ENCODE measurements at regions not wholly inside any gene's neighbourhood (a gene's known extent, or its start where the extent isn't known, plus 50 kb on each side); places are given as distances from the start of the nearest gene placed in this dataset.

GRCh38 chr20:22508426-22508825 is 75.9 kb downstream of the FOXA2 start:
- TF ChIP-seq CTCF (IDR thresholded peaks at IDR 0.05; ENCODE audit: insufficient read depth, low read length, poor library complexity, severe bottlenecking), result no peak
- TF ChIP-seq EZH2phosphoT487 (conservative IDR thresholded peaks at IDR 0.05; ENCODE audit: low read length), result no peak
- Histone ChIP-seq H4K20me1 (ENCODE audit: low read depth, low read length) (no peaks in the 10 kb centered on the region), H3K27ac (ENCODE audit: low read depth, low read length) (no peak overlapping the region)

DNA sequence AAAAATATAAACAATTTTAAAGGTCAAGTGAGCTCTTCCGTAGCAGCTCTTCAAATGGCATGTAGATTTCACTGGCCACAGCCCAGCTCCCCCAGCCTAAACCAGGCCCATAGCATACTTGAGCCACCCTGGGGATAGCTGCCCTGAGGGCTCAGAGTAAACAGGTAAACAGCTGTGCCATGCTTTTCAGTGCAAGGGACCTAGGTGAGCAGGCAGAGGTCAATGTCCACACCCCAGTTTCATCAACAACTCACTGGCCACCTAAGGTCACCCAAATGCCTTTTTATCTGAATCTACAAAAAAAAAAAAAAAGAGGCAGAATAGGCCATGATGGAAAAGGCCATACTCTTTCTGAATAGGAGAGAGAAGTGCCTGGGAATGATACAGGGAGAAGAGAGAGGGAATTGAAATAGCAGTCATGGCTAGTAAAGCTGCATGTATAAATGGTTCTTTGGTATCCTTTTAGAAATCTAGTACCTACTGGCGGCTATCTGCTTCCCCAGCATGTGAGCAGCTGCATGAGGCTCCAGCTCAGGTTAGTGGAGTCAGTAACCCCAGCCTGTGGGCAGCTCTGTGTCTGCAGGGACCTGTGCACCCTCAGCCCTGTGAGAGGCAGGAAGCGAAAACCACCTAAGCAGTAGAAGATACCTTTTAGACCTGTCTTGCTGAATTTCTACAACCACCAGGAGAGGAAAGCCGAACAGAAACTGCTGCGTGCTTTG is 77.0 kb downstream of the FOXA2 start:
- Histone ChIP-seq H3K9me2 (replicated peaks; ENCODE audit: insufficient read depth, low read length) (no peaks in the 10 kb centered on the region), H3K27ac (ENCODE audit: low read depth, low read length) (no peak overlapping the region), H3K27me3 (ENCODE audit: low read length) (no peaks in the 10 kb centered on the region), H3K9me3 (ENCODE audit: insufficient read depth, low read length) (no peaks in the 10 kb centered on the region), H3K79me2 (ENCODE audit: insufficient read depth, low read length) (no peaks in the 10 kb centered on the region), H3K4me2 (ENCODE audit: low read depth, low read length, poor library complexity, severe bottlenecking) (no peak overlapping the region), H3K4me3 (ENCODE audit: insufficient read depth, low read length, poor library complexity, severe bottlenecking) (no peak overlapping the region), H3K9ac (ENCODE audit: low read length) (no peak overlapping the region), H2AFZ (ENCODE audit: low read depth, low read length, severe bottlenecking) (no peak overlapping the region), H3F3A (ENCODE audit: insufficient read depth) (no peaks in the 10 kb centered on the region), H4K20me1 (ENCODE audit: low read depth, low read length) (no peaks in the 10 kb centered on the region), H3K36me3 (ENCODE audit: low read length) (no peaks in the 10 kb centered on the region)
- no peak for TF ChIP-seq EZH2phosphoT487 (conservative IDR thresholded peaks at IDR 0.05; ENCODE audit: low read length)
- TF ChIP-seq CTCF (IDR thresholded peaks at IDR 0.05; ENCODE audit: insufficient read depth, low read length, poor library complexity, severe bottlenecking), result no peak

More at GRCh38 chr20:22508426-22508825, 75.9 kb downstream of the FOXA2 start:
- Histone ChIP-seq H3K4me2 (ENCODE audit: low read depth, low read length, poor library complexity, severe bottlenecking) (no peak overlapping the region), H2AFZ (ENCODE audit: low read depth, low read length, severe bottlenecking) (no peak overlapping the region), H3K4me3 (ENCODE audit: insufficient read depth, low read length, poor library complexity, severe bottlenecking) (no peak overlapping the region), H3K9ac (ENCODE audit: low read length) (no peak overlapping the region), H3K27me3 (ENCODE audit: low read length) (no peaks in the 10 kb centered on the region), H3K36me3 (ENCODE audit: low read length) (no peaks in the 10 kb centered on the region), H3F3A (ENCODE audit: insufficient read depth) (no peaks in the 10 kb centered on the region), H3K9me3 (ENCODE audit: insufficient read depth, low read length) (no peaks in the 10 kb centered on the region), H3K79me2 (ENCODE audit: insufficient read depth, low read length) (no peaks in the 10 kb centered on the region), H3K9me2 (replicated peaks; ENCODE audit: insufficient read depth, low read length) (no peaks in the 10 kb centered on the region)

- H3K27me3 ChIP-seq (ENCODE audit: low read length), result no peaks in the 10 kb centered on the region
- no peaks in the 10 kb centered on the region for H3F3A ChIP-seq (ENCODE audit: insufficient read depth)
- H3K4me2 ChIP-seq (ENCODE audit: low read depth, low read length, poor library complexity, severe bottlenecking), result no peak overlapping the region
- H3K36me3 ChIP-seq (ENCODE audit: low read length), result no peaks in the 10 kb centered on the region
- TF ChIP-seq EZH2phosphoT487 (conservative IDR thresholded peaks at IDR 0.05; ENCODE audit: low read length) (no peak), CTCF (IDR thresholded peaks at IDR 0.05; ENCODE audit: insufficient read depth, low read length, poor library complexity, severe bottlenecking) (no peak)
- no peaks in the 10 kb centered on the region for H3K9me3 ChIP-seq (ENCODE audit: insufficient read depth, low read length)
- H2AFZ ChIP-seq (ENCODE audit: low read depth, low read length, severe bottlenecking), result no peak overlapping the region
- no peaks in the 10 kb centered on the region for H4K20me1 ChIP-seq (ENCODE audit: low read depth, low read length)
- no peak overlapping the region for H3K4me3 ChIP-seq (ENCODE audit: insufficient read depth, low read length, poor library complexity, severe bottlenecking)
- no peak overlapping the region for H3K27ac ChIP-seq (ENCODE audit: low read depth, low read length)
- H3K79me2 ChIP-seq (ENCODE audit: insufficient read depth, low read length), result no peaks in the 10 kb centered on the region
- no peak overlapping the region for H3K9ac ChIP-seq (ENCODE audit: low read length)
- no peaks in the 10 kb centered on the region for H3K9me2 ChIP-seq (replicated peaks; ENCODE audit: insufficient read depth, low read length)
Measured at GRCh38 chr20:22506827-22507226, 77.5 kb downstream of the FOXA2 start.
